ENCODE measurements at regions not wholly inside any gene's neighbourhood (a gene's known extent, or its start where the extent isn't known, plus 50 kb on each side); places are given as distances from the start of the nearest gene placed in this dataset.

DNA sequence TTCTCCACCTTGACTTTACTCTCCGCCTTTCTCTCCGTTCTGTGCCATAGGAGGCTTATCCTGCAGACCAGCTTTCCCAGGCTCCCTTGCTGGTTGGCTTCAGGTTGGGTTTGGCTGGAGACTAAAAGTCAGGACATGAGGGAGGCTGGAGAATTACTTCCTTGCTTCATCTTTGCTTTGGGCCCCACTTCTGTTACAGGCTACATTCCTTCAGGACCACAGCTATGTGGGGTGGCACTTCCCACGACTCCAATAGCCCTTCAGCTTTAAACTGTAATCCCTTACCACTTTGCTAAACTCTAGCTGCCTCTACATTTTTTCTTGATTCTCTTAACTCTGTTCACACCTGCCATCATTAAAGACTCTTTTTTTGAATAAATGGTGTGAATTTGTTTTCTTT is 186.7 kb upstream of the NR4A3 start:
- H3K4me3 ChIP-seq (ENCODE audit: control insufficient read depth, low read depth, low read length): no peak overlapping the region
- TF ChIP-seq, protein P1, sequence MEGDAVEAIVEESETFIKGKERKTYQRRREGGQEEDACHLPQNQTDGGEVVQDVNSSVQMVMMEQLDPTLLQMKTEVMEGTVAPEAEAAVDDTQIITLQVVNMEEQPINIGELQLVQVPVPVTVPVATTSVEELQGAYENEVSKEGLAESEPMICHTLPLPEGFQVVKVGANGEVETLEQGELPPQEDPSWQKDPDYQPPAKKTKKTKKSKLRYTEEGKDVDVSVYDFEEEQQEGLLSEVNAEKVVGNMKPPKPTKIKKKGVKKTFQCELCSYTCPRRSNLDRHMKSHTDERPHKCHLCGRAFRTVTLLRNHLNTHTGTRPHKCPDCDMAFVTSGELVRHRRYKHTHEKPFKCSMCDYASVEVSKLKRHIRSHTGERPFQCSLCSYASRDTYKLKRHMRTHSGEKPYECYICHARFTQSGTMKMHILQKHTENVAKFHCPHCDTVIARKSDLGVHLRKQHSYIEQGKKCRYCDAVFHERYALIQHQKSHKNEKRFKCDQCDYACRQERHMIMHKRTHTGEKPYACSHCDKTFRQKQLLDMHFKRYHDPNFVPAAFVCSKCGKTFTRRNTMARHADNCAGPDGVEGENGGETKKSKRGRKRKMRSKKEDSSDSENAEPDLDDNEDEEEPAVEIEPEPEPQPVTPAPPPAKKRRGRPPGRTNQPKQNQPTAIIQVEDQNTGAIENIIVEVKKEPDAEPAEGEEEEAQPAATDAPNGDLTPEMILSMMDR (conservative IDR thresholded peaks at IDR 0.05; ENCODE audit: control insufficient read depth, insufficient read depth, low read depth, low read length): no peak
- DNase-seq (ENCODE audit: low read depth): no peak

GRCh38 chr9:99637641-99638040 is 184.0 kb upstream of the NR4A3 start:
- H3K4me3 ChIP-seq (ENCODE audit: control insufficient read depth, low read depth, low read length): no peak overlapping the region
- no peak for DNase-seq (ENCODE audit: low read depth)
- TF ChIP-seq, protein P1 (conservative IDR thresholded peaks at IDR 0.05; ENCODE audit: control insufficient read depth, insufficient read depth, low read depth, low read length): no peak

DNA sequence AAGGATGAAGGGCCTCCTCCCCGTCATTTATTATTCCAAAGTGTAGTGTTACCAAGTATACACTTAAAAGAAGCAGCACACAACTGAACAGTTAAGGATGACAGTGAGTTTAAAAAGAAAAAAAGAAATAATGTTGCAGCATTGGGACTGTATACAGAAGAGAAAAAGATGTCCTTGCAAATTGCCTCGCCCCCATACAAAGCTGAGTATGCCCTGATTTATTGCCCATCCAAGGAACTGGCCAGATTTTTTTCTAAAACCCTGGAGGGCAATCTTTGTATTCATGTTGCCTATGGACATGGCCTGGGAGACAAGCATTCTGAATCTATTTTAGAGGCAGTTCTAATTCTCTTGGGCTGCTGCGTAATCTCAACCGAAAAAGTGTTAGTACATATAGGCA is 182.7 kb upstream of the NR4A3 start:
- H3K4me3 ChIP-seq (ENCODE audit: control insufficient read depth, low read depth, low read length): no peak overlapping the region
- TF ChIP-seq, protein P1 (conservative IDR thresholded peaks at IDR 0.05; ENCODE audit: control insufficient read depth, insufficient read depth, low read depth, low read length): no peak
- no peak for DNase-seq (ENCODE audit: low read depth)

GRCh38 chr9:99647604-99648003 is 174.1 kb upstream of the NR4A3 start:
- no peak overlapping the region for H3K4me3 ChIP-seq (ENCODE audit: control insufficient read depth, low read depth, low read length)
- TF ChIP-seq, protein P1 (conservative IDR thresholded peaks at IDR 0.05; ENCODE audit: control insufficient read depth, insufficient read depth, low read depth, low read length): no peak
- no peak for DNase-seq (ENCODE audit: low read depth)

- H3K4me3 ChIP-seq (ENCODE audit: control insufficient read depth, low read depth, low read length): no peak overlapping the region
- TF ChIP-seq, protein P1 (conservative IDR thresholded peaks at IDR 0.05; ENCODE audit: control insufficient read depth, insufficient read depth, low read depth, low read length): no peak
- DNase-seq (ENCODE audit: low read depth): no peak
Observed at GRCh38 chr9:99650187-99650874, 171.4 kb upstream of the NR4A3 start.

DNA sequence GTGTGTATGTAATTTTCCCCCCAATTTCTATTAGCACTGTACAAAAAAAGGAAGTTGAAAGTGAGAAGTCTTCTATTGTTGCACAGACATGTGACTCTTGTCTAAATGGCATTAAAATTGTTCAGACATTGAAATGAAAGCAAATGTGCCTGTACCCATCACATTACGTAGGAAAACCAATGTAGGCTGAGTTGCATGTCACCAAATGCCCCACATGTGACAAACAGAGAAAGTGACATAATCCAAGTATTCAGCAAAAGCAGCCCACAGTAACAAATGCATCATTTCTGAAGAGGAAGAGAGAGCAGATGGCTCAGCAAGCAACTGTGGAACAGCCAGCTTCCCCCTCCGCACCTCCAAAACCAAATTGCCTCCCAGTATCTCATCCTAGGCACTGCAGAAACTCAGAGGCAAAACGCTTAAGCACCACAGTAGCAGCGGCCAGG is 161.5 kb upstream of the NR4A3 start:
- TF ChIP-seq, protein P1 (conservative IDR thresholded peaks at IDR 0.05; ENCODE audit: control insufficient read depth, insufficient read depth, low read depth, low read length): no peak
- DNase-seq (ENCODE audit: low read depth): no peak
- H3K4me3 ChIP-seq (ENCODE audit: control insufficient read depth, low read depth, low read length): no peak overlapping the region
